Mucosa of gallbladder (tissue), 1 donor: ENCODE measurements at regions not wholly inside any gene's neighbourhood (a gene's known extent, or its start where the extent isn't known, plus 50 kb on each side); places are given as distances from the start of the nearest gene placed in this dataset.
"Not testable (repeated sequence)": the region's sequence is repeated elsewhere in the genome, so short reads cannot be mapped to it uniquely, and the experiment has no call there.

Experiments
- DNase-seq: peaks from one replicate; pipeline ENCODE4 v3.0.0-alpha.2; 2020; ENCODE audit warnings: low spot score
- donor health status: DM: no; HTN: no; CAD: no.

GRCh38 chr11:64428693-64429092 is 69.7 kb downstream of the RPS6KA4 start:
- DNase-seq, result no peak

GRCh38 chr11:64429970-64430369 is 71.0 kb downstream of the RPS6KA4 start:
- DNase-seq, result no peak

- DNase-seq, result no peak
Measured at GRCh38 chr11:64430645-64431044, 71.7 kb downstream of the RPS6KA4 start.

GRCh38 chr11:64436000-64436399 is 77.0 kb downstream of the RPS6KA4 start:
- no peak for DNase-seq

GRCh38 chr11:64437426-64437825 is 78.5 kb downstream of the RPS6KA4 start:
- DNase-seq, result no peak

- no peak for DNase-seq
Measured at GRCh38 chr11:64438986-64439771, 80.2 kb downstream of the RPS6KA4 start.

- not testable (repeated sequence) for DNase-seq
Measured at GRCh38 chr11:64439772-64440491, 81.0 kb downstream of the RPS6KA4 start.

- no peak for DNase-seq
Measured at GRCh38 chr11:64441127-64441526, 82.2 kb downstream of the RPS6KA4 start.

GRCh38 chr11:64443001-64443400 is 84.0 kb downstream of the RPS6KA4 start:
- no peak for DNase-seq

GRCh38 chr11:64444838-64445441 is 86.0 kb downstream of the RPS6KA4 start:
- DNase-seq, result no peak

GRCh38 chr11:64445651-64446050 is 86.7 kb downstream of the RPS6KA4 start:
- no peak for DNase-seq

GRCh38 chr11:64447831-64448598 is 89.1 kb downstream of the RPS6KA4 start:
- DNase-seq, result peak; percentile 45

GRCh38 chr11:64448599-64449380 is 89.8 kb downstream of the RPS6KA4 start:
- DNase-seq, result peak; percentile 79

GRCh38 chr11:64449381-64450167 is 90.6 kb downstream of the RPS6KA4 start:
- peak; percentile 48 for DNase-seq

- no peak for DNase-seq
Measured at GRCh38 chr11:64450168-64450560, 91.2 kb downstream of the RPS6KA4 start.

- no peak for DNase-seq
Measured at GRCh38 chr11:64451856-64452255, 92.9 kb downstream of the RPS6KA4 start.

- no peak for DNase-seq
Measured at GRCh38 chr11:64453466-64453865, 94.5 kb downstream of the RPS6KA4 start.

GRCh38 chr11:64455456-64456261 is 96.7 kb downstream of the RPS6KA4 start:
- no peak for DNase-seq

- no peak for DNase-seq
Measured at GRCh38 chr11:64456509-64457320, 97.8 kb downstream of the RPS6KA4 start.
